PC-9 (cell line): ENCODE measurements at regions not wholly inside any gene's neighbourhood (a gene's known extent, or its start where the extent isn't known, plus 50 kb on each side); places are given as distances from the start of the nearest gene placed in this dataset.
"Not testable (repeated sequence)": the region's sequence is repeated elsewhere in the genome, so short reads cannot be mapped to it uniquely, and the experiment has no call there.

Experiments used
- EZH2 ChIP-seq: fragments of 200-600 bp; sonication (generic); IDR thresholded peaks from 2 replicates; pipeline ENCODE4 v1.8.0; 2017; ENCODE audit warnings: antibody characterized with exemption, low read depth
- TF ChIP-seq, protein P1 (sequence below): fragments of 200-600 bp; sonication (generic); conservative IDR thresholded peaks from 2 replicates; pipeline ENCODE4 v1.6.1; 2017; ENCODE audit warnings: mixed run types, antibody characterized with exemption, mild to moderate bottlenecking, moderate library complexity

DNA sequence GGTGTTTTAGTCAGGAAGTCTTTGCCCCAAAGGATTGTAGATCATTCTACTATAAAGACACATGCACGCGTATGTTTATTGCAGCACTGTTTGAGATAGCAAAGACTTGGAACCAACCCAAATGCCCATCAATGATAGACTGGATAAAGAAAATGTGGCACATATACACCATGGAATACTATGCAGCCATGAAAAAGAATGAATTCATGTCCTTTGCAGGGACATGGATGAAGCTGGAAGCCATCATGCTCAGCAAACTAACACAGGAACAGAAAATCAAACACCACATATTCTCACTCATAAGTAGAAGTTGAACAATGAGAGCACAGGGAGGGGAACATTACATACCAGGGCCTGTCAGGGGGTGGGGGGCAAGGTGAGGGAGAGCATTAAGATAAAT lies 340.8 kb upstream of the TENM3 start:
- TF ChIP-seq, protein P1, sequence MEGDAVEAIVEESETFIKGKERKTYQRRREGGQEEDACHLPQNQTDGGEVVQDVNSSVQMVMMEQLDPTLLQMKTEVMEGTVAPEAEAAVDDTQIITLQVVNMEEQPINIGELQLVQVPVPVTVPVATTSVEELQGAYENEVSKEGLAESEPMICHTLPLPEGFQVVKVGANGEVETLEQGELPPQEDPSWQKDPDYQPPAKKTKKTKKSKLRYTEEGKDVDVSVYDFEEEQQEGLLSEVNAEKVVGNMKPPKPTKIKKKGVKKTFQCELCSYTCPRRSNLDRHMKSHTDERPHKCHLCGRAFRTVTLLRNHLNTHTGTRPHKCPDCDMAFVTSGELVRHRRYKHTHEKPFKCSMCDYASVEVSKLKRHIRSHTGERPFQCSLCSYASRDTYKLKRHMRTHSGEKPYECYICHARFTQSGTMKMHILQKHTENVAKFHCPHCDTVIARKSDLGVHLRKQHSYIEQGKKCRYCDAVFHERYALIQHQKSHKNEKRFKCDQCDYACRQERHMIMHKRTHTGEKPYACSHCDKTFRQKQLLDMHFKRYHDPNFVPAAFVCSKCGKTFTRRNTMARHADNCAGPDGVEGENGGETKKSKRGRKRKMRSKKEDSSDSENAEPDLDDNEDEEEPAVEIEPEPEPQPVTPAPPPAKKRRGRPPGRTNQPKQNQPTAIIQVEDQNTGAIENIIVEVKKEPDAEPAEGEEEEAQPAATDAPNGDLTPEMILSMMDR, result not testable (repeated sequence)
- TF ChIP-seq EZH2, result not testable (repeated sequence)
